HG03457 (cell line): ENCODE measurements at regions not wholly inside any gene's neighbourhood (a gene's known extent, or its start where the extent isn't known, plus 50 kb on each side); places are given as distances from the start of the nearest gene placed in this dataset.
"Not testable (repeated sequence)": the region's sequence is repeated elsewhere in the genome, so short reads cannot be mapped to it uniquely, and the experiment has no call there.

ENCODE experiments used
- ATAC-seq: cut with Tn5 transposase; IDR thresholded peaks from one replicate; pipeline ENCODE4 v1.9.1; 2021; ENCODE audit warnings: moderate number of reproducible peaks; ENCODE audit not compliant: unreplicated experiment

GRCh38 chr10:63773962-63774361 lies 252.8 kb downstream of the REEP3 start:
- ATAC-seq = no peak

DNA sequence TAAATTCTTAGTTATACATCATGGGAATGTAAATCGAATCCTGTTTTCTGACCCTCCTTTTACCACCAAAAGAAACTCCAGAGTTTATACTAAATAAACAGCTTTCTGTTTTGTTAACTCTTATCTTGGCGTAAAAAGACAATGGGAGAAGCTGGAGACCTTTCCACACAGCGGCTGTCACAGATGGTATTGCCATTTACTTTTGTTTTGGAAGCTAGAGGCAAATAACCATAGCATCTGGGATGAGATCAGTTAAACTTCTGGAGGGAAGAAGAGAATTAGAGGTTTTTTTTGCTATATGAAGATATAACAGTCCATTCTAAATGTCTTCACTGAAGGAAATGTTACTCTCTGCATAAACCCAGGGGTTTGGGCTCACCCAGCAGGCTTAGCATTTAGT lies 258.9 kb downstream of the REEP3 start:
- no peak for ATAC-seq

DNA sequence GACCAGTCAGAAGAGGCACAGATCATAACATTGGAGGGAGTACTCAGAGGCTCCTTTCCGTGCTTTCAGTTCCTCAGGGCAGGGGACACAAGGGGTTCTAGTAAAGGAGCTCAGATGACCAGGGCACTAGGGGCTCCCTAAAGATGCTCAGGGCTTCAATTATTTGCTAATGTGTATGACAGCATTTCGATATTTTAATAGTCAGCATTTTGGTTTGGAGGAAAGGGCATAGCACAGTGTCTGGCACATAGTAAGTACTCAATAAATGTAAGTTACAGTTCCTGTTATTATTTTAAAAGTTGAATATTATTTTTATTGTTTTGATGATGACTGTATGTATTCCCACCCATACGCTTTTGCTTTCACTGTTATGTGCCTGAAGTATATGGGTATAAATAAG lies 260.0 kb downstream of the REEP3 start:
- no peak for ATAC-seq

- ATAC-seq = no peak
Observed at GRCh38 chr10:63783882-63784281, 262.7 kb downstream of the REEP3 start.

- ATAC-seq = no peak
Observed at GRCh38 chr10:63788152-63788821, 267.1 kb downstream of the REEP3 start.

- no peak for ATAC-seq
Observed at GRCh38 chr10:63795094-63795860, 274.1 kb downstream of the REEP3 start.

DNA sequence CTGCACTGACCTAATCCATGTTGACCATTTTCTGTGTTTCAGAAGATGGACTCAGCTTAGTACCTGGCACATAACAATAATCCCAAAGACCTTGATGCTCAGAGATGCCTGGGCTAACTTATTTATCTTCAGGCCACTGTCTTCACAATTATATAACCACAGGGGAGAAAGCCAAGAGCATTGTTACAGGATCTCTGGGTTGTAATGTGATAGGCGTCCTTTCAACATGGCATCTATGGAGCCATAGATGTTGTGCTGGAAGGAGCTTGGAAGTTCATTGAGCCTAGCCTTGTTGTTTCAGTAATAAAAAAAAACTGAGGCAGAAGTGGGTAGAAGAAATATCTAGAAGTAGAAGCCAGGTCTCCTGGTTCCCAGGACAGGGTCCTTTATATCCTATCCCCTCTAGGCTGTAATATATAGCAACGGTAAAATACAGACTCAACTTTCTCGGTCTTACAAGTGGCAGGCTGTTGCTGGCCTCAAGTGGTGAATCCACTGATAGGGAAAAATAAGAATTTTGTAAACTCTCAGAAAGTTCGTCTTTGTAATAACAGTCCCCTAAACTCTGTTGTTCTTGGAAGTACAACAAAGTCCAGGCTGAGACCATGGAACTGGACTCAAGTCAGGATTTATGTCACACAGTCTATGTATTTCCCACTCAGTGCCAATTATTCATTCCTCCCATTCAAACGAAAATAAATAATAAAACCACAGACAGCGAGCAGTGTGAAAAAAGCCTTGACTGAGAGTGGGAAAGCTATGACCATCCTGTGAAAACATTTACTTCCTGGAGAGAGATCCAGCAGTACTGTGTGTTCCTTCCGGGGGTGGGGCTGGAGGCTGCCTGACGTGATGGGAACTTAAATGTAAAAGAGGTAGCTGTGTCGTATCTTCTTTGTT lies 277.6 kb downstream of the REEP3 start:
- no peak for ATAC-seq

DNA sequence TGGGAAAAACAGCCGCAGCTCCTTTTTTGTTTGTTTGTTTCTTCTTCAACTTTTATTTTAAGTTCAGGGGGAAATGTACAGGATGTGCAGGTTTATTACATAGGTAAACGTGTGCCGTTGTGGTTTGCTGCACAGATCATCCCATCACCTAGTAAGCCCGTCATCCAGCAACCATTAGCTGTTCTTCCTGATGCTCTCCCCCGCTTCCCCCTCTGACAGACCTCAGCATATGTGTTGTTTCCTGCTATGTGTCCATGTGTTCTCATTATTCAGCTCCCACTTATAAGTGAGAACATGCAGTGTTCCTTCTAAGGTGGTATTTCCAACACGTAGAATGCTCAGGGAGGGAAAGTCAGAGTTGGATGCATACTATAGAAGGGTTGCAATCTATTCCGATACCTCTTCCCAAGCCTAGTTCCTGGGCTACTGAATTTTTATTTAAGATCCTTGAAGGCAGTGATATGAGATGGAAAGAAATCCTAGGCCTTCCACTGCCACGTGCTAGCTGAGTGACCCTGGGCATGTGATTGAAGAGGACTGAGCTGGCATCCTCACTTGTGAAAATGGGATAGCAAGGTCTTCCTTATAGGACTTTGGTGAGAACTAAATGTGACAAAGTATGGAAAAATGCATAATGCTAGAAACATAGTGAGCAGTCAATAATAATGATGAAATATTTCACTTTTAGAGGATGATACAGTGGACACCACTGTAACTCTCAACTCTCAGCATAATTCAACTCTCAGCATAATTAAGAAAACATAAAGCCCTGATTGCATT lies 278.5 kb downstream of the REEP3 start:
- no peak for ATAC-seq

GRCh38 chr10:63801166-63801565 lies 280.0 kb downstream of the REEP3 start:
- no peak for ATAC-seq

DNA sequence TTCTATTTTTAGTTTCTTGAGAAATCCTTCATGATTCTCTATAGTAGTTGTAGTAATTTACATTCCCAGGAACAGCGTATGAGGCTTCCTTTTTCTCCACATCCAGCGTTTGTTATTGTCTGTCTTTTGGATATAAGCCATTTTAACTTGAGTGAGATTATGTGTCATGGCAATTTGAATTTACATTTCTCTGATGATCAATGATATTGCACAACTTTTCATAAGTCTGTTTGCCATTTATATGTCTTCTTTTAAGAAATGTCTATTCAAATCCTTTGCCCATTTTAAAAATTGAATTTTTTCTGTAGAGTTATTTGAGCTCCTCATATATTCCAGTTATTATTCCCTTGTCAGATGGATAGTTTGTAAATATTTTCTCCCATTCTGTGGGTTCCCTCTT lies 285.1 kb downstream of the REEP3 start:
- ATAC-seq = no peak

DNA sequence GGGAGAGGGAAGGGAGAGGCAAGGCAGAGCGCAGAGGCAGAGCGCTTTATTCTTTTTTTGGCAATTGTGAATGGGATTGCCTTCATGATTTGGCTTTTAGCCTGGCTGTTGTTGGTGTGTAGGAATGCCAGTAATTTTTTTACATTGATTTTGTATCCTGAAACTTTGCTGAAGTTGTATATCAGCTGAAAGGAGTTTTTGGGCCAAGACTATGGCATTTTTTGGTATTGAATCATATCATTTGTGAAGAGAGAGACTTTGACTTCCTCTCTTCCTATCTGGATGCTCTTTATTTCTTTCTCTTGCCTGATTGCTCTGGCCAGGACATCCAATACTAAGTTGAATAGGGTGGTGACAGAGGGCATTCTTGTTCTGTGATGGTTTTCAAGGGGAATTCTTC lies 291.3 kb downstream of the REEP3 start:
- ATAC-seq = no peak

GRCh38 chr10:63819753-63820329 lies 298.6 kb downstream of the REEP3 start:
- ATAC-seq = no peak

DNA sequence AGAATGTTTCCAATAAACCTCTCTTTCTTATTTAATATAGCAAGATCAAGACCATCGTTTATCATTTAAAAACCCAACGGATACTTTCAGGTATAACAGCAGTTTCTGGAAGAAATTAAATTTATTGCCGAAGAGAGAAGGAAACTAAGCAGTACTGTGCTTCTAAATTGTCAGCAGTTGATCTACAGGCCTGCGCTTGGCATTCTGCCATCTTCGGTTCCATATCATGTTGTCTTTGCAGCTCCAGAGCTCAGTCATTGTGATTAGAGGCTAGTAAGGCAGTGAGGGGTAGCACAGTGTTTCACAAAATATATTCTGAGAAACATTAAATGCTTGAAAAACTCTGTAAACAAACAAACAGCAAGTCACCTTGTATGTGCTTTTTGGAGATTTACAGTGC lies 301.3 kb downstream of the REEP3 start:
- no peak for ATAC-seq

DNA sequence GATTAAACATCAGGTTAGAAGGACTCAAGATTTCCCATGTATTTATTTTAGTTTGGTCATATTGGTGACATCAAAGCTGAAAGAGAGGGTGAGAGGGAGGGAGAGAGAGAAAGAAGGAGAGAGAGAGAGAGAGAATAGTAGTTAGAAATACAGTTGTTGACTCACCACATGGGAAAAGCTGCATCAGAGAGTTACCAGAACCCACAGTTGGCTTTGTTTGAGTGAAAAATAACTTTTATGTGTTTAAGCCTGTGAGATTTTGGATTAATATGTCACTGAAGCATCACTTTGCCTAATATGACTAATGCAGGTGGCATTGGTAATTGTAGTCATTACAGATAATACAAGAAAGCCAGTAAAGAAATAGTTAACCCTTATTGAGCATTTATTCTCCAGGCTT lies 303.9 kb downstream of the REEP3 start:
- ATAC-seq = no peak

DNA sequence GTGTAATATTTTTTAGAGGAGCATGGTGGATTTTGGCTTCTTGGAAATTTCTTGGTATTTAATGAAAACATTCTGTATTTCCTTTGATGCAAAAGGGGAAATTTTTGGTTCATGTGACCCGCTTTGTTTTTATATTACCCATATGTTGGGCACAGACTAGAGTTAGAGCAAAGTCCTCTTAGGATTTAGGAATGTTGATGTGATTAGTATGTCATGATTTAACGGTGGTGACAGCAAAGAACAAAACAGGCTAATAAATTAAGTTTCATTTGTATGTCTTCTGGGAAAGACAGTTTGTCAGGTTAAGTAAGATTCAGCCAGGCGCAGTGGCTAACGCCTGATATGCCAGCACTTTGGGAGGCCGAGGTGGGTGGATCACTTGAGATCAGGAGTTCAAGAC lies 304.6 kb downstream of the REEP3 start:
- no peak for ATAC-seq

- ATAC-seq = not testable (repeated sequence)
Observed at GRCh38 chr10:63827018-63827417, 305.8 kb downstream of the REEP3 start.

DNA sequence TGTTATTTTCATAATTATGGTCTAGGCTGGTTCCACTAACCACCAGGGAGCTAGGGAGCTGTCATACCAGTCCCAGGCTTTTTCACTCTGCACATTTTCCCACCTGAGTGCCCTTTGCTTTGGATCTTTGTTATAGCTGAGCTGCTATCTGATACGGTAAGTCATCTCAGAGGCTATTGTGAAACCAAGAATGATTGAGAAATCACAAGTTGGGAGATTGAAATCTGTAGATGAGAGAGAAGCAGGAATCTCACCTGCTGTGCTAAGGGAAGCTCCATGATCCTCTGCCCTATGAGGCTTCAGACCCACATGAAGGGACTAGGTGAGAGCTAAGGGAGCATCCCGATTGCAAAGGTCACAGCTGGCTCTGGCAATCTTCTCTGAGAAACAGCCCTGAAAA lies 307.8 kb downstream of the REEP3 start:
- ATAC-seq = no peak

- ATAC-seq = no peak
Observed at GRCh38 chr10:63829573-63830149, 308.5 kb downstream of the REEP3 start.

- no peak for ATAC-seq
Observed at GRCh38 chr10:63832686-63833085, 311.5 kb downstream of the REEP3 start.

- no peak for ATAC-seq
Observed at GRCh38 chr10:63833411-63834060, 312.3 kb downstream of the REEP3 start.
